Psoas muscle (tissue), 7 donors: ENCODE measurements at regions not wholly inside any gene's neighbourhood (a gene's known extent, or its start where the extent isn't known, plus 50 kb on each side); places are given as distances from the start of the nearest gene placed in this dataset.
A peak's percentile ranks its signal among the peaks of the same experiment; 100 is the strongest.

ENCODE experiments used
- ATAC-seq, 4 donors: fragments of 200-7000 bp; cut with Tn5 transposase; one replicate each; pipeline ENCODE4 v1.9.1; 2020; ENCODE audit warnings: moderate library complexity in 3 of 4, mild to moderate bottlenecking in 2 of 4
- DNase-seq, 2 donors: peaks; one replicate each; pipeline ENCODE4 v3.0.0-alpha.2; 2020
- H3K27ac ChIP-seq: fragments of 200-600 bp; one replicate; pipeline ENCODE4 v1.8.0; 2022
- H3K27me3 ChIP-seq, 3 donors: fragments of 200-600 bp in 1 of 3; one replicate each; pipeline versions ENCODE4 v1.6.1 to v1.8.0; 2013 to 2022; ENCODE audit warnings: low read length in 2 of 3, mild to moderate bottlenecking in 2 of 3, moderate library complexity in 1 of 3; ENCODE audit not compliant: insufficient read depth in 3 of 3
- H3K36me3 ChIP-seq, 2 donors: fragments of 200-600 bp in 1 of 2; one replicate each; pipeline versions ENCODE4 v1.6.1 to v1.8.0; 2013 to 2022; ENCODE audit warnings: low read depth in 1 of 2, mild to moderate bottlenecking in 1 of 2, moderate library complexity in 1 of 2; ENCODE audit not compliant: insufficient read depth in 1 of 2
- H3K4me1 ChIP-seq: fragments of 200-600 bp; one replicate; pipeline ENCODE4 v1.8.0; 2022
- H3K4me3 ChIP-seq: fragments of 200-600 bp; one replicate; pipeline ENCODE4 v1.8.0; 2022; ENCODE audit warnings: mild to moderate bottlenecking
- H3K9me3 ChIP-seq: fragments of 200-600 bp; one replicate; pipeline ENCODE4 v1.8.0; 2022
- CTCF ChIP-seq: fragments of 200-600 bp; IDR thresholded peaks from one replicate; pipeline ENCODE4 v1.8.0; 2022; ENCODE audit warnings: antibody characterized with exemption
- WGBS, 3 donors: extraction: QIAGEN DNeasy Blood & Tissue Kit; methylation state at CpG; one replicate each; pipeline versions ENCODE4 v1.1.6 to v1.1.7; 2013; 5-methylcytosine and 5-hydroxymethylcytosine counted together
- intact Hi-C, 2 donors: fragments of 100-400 bp; cut with DNase I; formaldehyde crosslinking; loops; one replicate each; pipeline versions ENCODE4 v1.11.0 to v1.14.2; 2022
- donor health status: healthy with polysubstance abuse.
- donor health status: DM: no; HTN: no; CAD: no; lungs with moderate emphysema.
- donor health status: Bipolar disorder and iron deficiency.
- donor health status: healthy.
- donor health status: DM: yes; HTN: yes; CAD: no.
- donor health status: DM: no; HTN: no; CAD: no.
- donor health status: DM: yes; HTN: yes; CAD: no.

- peaks cover 8% of the 10 kb centered on the region for H3K4me1 ChIP-seq
- no peak overlapping the region for H3K4me3 ChIP-seq
- no peaks in the 10 kb centered on the region for H3K36me3 ChIP-seq
- peaks cover 0 to under 1% (median 0%) of the 10 kb centered on the region in 3 donors for H3K27me3 ChIP-seq
- WGBS, 3 donors: 55 to 87% (median 58%) methylated on average over 5 of the region's 5 CpGs
- intact Hi-C loops: no loop called here
- H3K27ac ChIP-seq: no peak overlapping the region
- ATAC-seq (no peak), DNase-seq (no peak)
- H3K9me3 ChIP-seq: peaks cover 2% of the 10 kb centered on the region
- no peak for TF ChIP-seq CTCF
These were observed 350.5 kb downstream of the ZNF608 start for GRCh38 chr5:124395926-124396325.

- no peaks in the 10 kb centered on the region for H3K36me3 ChIP-seq
- intact Hi-C loops: no loop called here
- ATAC-seq (peak; percentile 78 to 86 (median 82)), DNase-seq (no peak)
- TF ChIP-seq CTCF: no peak
- H3K27me3 ChIP-seq: peaks cover 0 to 2% (median 0%) of the 10 kb centered on the region in 3 donors
- no peak overlapping the region for H3K27ac ChIP-seq
- 31 to 48% (median 37%) methylated on average over 11 of the region's 11 CpGs for WGBS, 3 donors
- H3K4me1 ChIP-seq: peaks cover 8% of the 10 kb centered on the region
- no peak overlapping the region for H3K4me3 ChIP-seq
- H3K9me3 ChIP-seq: peaks cover 9% of the 10 kb centered on the region
These were observed 351.2 kb downstream of the ZNF608 start for GRCh38 chr5:124395287-124395686.

- DNase-seq (no peak), ATAC-seq (no peak)
- WGBS, 3 donors: 75 to 91% (median 78%) methylated on average over 9 of the region's 9 CpGs
- Histone ChIP-seq H3K27ac (no peak overlapping the region), H3K4me3 (no peak overlapping the region), H3K27me3 (peaks cover 0 to 2% (median 0%) of the 10 kb centered on the region in 3 donors), H3K4me1 (peaks cover 8% of the 10 kb centered on the region), H3K9me3 (peaks cover 14% of the 10 kb centered on the region), H3K36me3 (no peaks in the 10 kb centered on the region)
- intact Hi-C loops: no loop called here
- TF ChIP-seq CTCF: no peak
These were observed 351.7 kb downstream of the ZNF608 start for GRCh38 chr5:124394700-124395245.

- Histone ChIP-seq H3K36me3 (no peaks in the 10 kb centered on the region), H3K27me3 (peaks cover 0 to 2% (median 0%) of the 10 kb centered on the region in 3 donors), H3K4me3 (no peak overlapping the region), H3K9me3 (peaks cover 16% of the 10 kb centered on the region), H3K27ac (no peak overlapping the region), H3K4me1 (peaks cover 8% of the 10 kb centered on the region)
- 75 to 81% (median 76%) methylated on average over 5 of the region's 5 CpGs for WGBS, 3 donors
- DNase-seq (no peak), ATAC-seq (no peak)
- intact Hi-C loops: no loop called here
- TF ChIP-seq CTCF: no peak
These were observed 352.7 kb downstream of the ZNF608 start for GRCh38 chr5:124393584-124394379.
